Gastrocnemius medialis (tissue), 4 donors: ENCODE measurements at regions not wholly inside any gene's neighbourhood (a gene's known extent, or its start where the extent isn't known, plus 50 kb on each side); places are given as distances from the start of the nearest gene placed in this dataset.

Experiments
- ATAC-seq, 2 donors: fragments of 150-250 bp; one replicate each; pipeline ENCODE4 v1.9.1; 2016
- DNase-seq, 2 donors: peaks; one replicate each; pipeline ENCODE4 v3.0.0-alpha.2; 2019
- H3K27ac ChIP-seq, 4 donors: fragments of 200-600 bp; sonication (generic); 1 replicate in 1 of 4; 2 replicates in 3 of 4; pipeline ENCODE4 v1.5.1; 2016 to 2018; ENCODE audit warnings: mild to moderate bottlenecking in 2 of 4, moderate library complexity in 1 of 4
- H3K27me3 ChIP-seq, 3 donors: fragments of 200-600 bp; sonication (generic) in 2 of 3; 1 replicate in 1 of 3; 2 replicates in 2 of 3; pipeline versions ENCODE4 v1.5.1 to v1.6.0; 2016 to 2019; ENCODE audit warnings: mild to moderate bottlenecking in 1 of 3, moderate library complexity in 1 of 3
- H3K36me3 ChIP-seq, 2 donors: fragments of 200-600 bp; sonication (generic) in 1 of 2; one replicate each; pipeline ENCODE4 v1.5.1; 2017 to 2018
- H3K4me1 ChIP-seq, 2 donors: fragments of 200-600 bp; sonication (generic) in 1 of 2; one replicate each; pipeline ENCODE4 v1.5.1; 2016 to 2017; ENCODE audit warnings: mild to moderate bottlenecking in 2 of 2
- H3K4me3 ChIP-seq, 4 donors: fragments of 200-600 bp; sonication (generic) in 3 of 4; 1 replicate in 1 of 4; 2 replicates in 3 of 4; pipeline ENCODE4 v1.5.1; 2016 to 2019; ENCODE audit warnings: mild to moderate bottlenecking in 2 of 4
- H3K9me3 ChIP-seq, 3 donors: fragments of 200-600 bp; sonication (generic) in 2 of 3; 1 replicate in 1 of 3; 2 replicates in 2 of 3; pipeline ENCODE4 v1.5.1; 2016 to 2019
- POLR2A ChIP-seq, 2 donors: fragments of 450-650 bp; IDR thresholded peaks; one replicate each; pipeline ENCODE4 v1.6.1; 2017; ENCODE audit warnings: antibody characterized with exemption in 2 of 2, mild to moderate bottlenecking in 2 of 2, moderate library complexity in 2 of 2
- in situ Hi-C, 4 donors: fragments of 200-750 bp; cut with MboI; loops; one replicate each; pipeline versions ENCODE4 v1.15.0 to v1.8.0; 2017; ENCODE audit warnings: low sequenced_read_pairs in 4 of 4
- intact Hi-C: fragments of 100-400 bp; cut with DNase I; formaldehyde crosslinking; loops from one replicate; pipeline ENCODE4 v1.15.1; 2023; ENCODE audit warnings: low total_unique reads
- TF ChIP-seq, protein P1 (sequence below), 5 experiments: fragments of 450-650 bp in 3 of 5; fragments of 200-600 bp in 2 of 5; sonication (generic) in 2 of 5; IDR thresholded peaks in 4 of 5; conservative IDR thresholded peaks in 1 of 5; 1 replicate in 4 of 5; 2 replicates in 1 of 5; pipeline ENCODE4 v1.5.1; 2016 to 2019; ENCODE audit warnings: antibody characterized with exemption in 5 of 5, mild to moderate bottlenecking in 3 of 5, moderate library complexity in 3 of 5

- no peak for TF ChIP-seq POLR2A (IDR thresholded peaks at IDR 0.05)
- TF ChIP-seq, protein P1, sequence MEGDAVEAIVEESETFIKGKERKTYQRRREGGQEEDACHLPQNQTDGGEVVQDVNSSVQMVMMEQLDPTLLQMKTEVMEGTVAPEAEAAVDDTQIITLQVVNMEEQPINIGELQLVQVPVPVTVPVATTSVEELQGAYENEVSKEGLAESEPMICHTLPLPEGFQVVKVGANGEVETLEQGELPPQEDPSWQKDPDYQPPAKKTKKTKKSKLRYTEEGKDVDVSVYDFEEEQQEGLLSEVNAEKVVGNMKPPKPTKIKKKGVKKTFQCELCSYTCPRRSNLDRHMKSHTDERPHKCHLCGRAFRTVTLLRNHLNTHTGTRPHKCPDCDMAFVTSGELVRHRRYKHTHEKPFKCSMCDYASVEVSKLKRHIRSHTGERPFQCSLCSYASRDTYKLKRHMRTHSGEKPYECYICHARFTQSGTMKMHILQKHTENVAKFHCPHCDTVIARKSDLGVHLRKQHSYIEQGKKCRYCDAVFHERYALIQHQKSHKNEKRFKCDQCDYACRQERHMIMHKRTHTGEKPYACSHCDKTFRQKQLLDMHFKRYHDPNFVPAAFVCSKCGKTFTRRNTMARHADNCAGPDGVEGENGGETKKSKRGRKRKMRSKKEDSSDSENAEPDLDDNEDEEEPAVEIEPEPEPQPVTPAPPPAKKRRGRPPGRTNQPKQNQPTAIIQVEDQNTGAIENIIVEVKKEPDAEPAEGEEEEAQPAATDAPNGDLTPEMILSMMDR (IDR thresholded peaks at IDR 0.05 in 4 of 5, conservative IDR thresholded peaks at IDR 0.05 in 1 of 5): no peak
These were observed 230.7 kb downstream of the TOX3 start for GRCh38 chr16:52316241-52316640.

GRCh38 chr16:52312716-52313115, 234.2 kb downstream of the TOX3 start:
- intact Hi-C loops (no loop called here), in situ Hi-C loops (no loop called here)
- Histone ChIP-seq H3K36me3 (no peaks in the 10 kb centered on the region), H3K27me3 (no peaks in the 10 kb centered on the region), H3K4me1 (no peaks in the 10 kb centered on the region), H3K27ac (no peak overlapping the region), H3K4me3 (no peak overlapping the region), H3K9me3 (no peaks in the 10 kb centered on the region)
- no peak for DNase-seq
- ATAC-seq: no peak
- no peak for TF ChIP-seq POLR2A (IDR thresholded peaks at IDR 0.05)
- TF ChIP-seq, protein P1 (IDR thresholded peaks at IDR 0.05 in 4 of 5, conservative IDR thresholded peaks at IDR 0.05 in 1 of 5): no peak

More at GRCh38 chr16:52316241-52316640, 230.7 kb downstream of the TOX3 start:
- no peaks in the 10 kb centered on the region for H3K4me1 ChIP-seq
- in situ Hi-C loops: no loop called here
- H3K27me3 ChIP-seq: no peaks in the 10 kb centered on the region
- no peak for DNase-seq
- ATAC-seq: no peak
- H3K9me3 ChIP-seq: no peaks in the 10 kb centered on the region
- H3K4me3 ChIP-seq: no peak overlapping the region
- no peaks in the 10 kb centered on the region for H3K36me3 ChIP-seq
- no peak overlapping the region for H3K27ac ChIP-seq
- intact Hi-C loops: no loop called here

- H3K4me1 ChIP-seq: no peaks in the 10 kb centered on the region
- H3K9me3 ChIP-seq: no peaks in the 10 kb centered on the region
- ATAC-seq (no peak), DNase-seq (no peak)
- TF ChIP-seq POLR2A (IDR thresholded peaks at IDR 0.05): no peak
- TF ChIP-seq, protein P1 (IDR thresholded peaks at IDR 0.05 in 4 of 5, conservative IDR thresholded peaks at IDR 0.05 in 1 of 5): no peak
- no peak overlapping the region for H3K27ac ChIP-seq
- H3K27me3 ChIP-seq: no peaks in the 10 kb centered on the region
- intact Hi-C loops: no loop called here
- no peaks in the 10 kb centered on the region for H3K36me3 ChIP-seq
- in situ Hi-C loops: no loop called here
- no peak overlapping the region for H3K4me3 ChIP-seq
These were observed 237.2 kb downstream of the TOX3 start for GRCh38 chr16:52309446-52310416.

GRCh38 chr16:52308051-52308450, 238.9 kb downstream of the TOX3 start:
- Histone ChIP-seq H3K27ac (no peak overlapping the region), H3K9me3 (no peaks in the 10 kb centered on the region), H3K4me3 (no peak overlapping the region), H3K27me3 (no peaks in the 10 kb centered on the region), H3K36me3 (no peaks in the 10 kb centered on the region), H3K4me1 (no peaks in the 10 kb centered on the region)
- in situ Hi-C loops: no loop called here
- DNase-seq (no peak), ATAC-seq (no peak)
- TF ChIP-seq, protein P1 (IDR thresholded peaks at IDR 0.05 in 4 of 5, conservative IDR thresholded peaks at IDR 0.05 in 1 of 5): no peak
- no peak for TF ChIP-seq POLR2A (IDR thresholded peaks at IDR 0.05)
- intact Hi-C loops: no loop called here
